Esophagus muscularis mucosa (tissue), 4 donors: ENCODE measurements at regions not wholly inside any gene's neighbourhood (a gene's known extent, or its start where the extent isn't known, plus 50 kb on each side); places are given as distances from the start of the nearest gene placed in this dataset.

ENCODE experiments used
- DNase-seq: peaks from one replicate; pipeline ENCODE4 v3.0.0-alpha.2; 2017; ENCODE audit errors: extremely low spot score
- H3K27ac ChIP-seq, 4 donors: fragments of 200-600 bp; sonication (generic); replicated peaks in 1 of 4; 1 replicate in 3 of 4; 2 replicates in 1 of 4; pipeline ENCODE4 v1.5.1; 2016 to 2019; ENCODE audit warnings: mild to moderate bottlenecking in 1 of 4
- H3K27me3 ChIP-seq, 4 donors: fragments of 200-600 bp; sonication (generic); one replicate each; pipeline versions ENCODE4 v1.5.1 to v1.6.0; 2016 to 2019
- H3K36me3 ChIP-seq, 4 donors: fragments of 200-600 bp; sonication (generic); one replicate each; pipeline ENCODE4 v1.5.1; 2016 to 2019
- H3K4me1 ChIP-seq, 4 donors: fragments of 200-600 bp; sonication (generic); one replicate each; pipeline ENCODE4 v1.5.1; 2016 to 2019
- H3K4me3 ChIP-seq, 4 donors: fragments of 200-600 bp; sonication (generic); 1 replicate in 2 of 4; 2 replicates in 2 of 4; pipeline ENCODE4 v1.5.1; 2016 to 2019; ENCODE audit warnings: mild to moderate bottlenecking in 4 of 4, moderate library complexity in 1 of 4
- H3K9me3 ChIP-seq, 4 donors: fragments of 200-600 bp; sonication (generic); 1 replicate in 3 of 4; 2 replicates in 1 of 4; pipeline ENCODE4 v1.5.1; 2016 to 2019
- CTCF ChIP-seq, 3 experiments: fragments of 200-600 bp in 2 of 3; fragments of 450-650 bp in 1 of 3; sonication (generic) in 2 of 3; IDR thresholded peaks; one replicate each; pipeline ENCODE4 v1.5.1; 2017 to 2019; ENCODE audit warnings: antibody characterized with exemption in 3 of 3, mild to moderate bottlenecking in 2 of 3, moderate library complexity in 1 of 3
- EP300 ChIP-seq: sonication (generic); formaldehyde crosslinking; IDR thresholded peaks from one replicate; pipeline ENCODE4 v1.6.1; 2017; ENCODE audit warnings: antibody characterized with exemption
- POLR2A ChIP-seq: fragments of 450-650 bp; IDR thresholded peaks from one replicate; pipeline ENCODE4 v1.6.1; 2017; ENCODE audit warnings: antibody characterized with exemption, moderate library complexity, mild to moderate bottlenecking, low read depth
- POLR2AphosphoS5 ChIP-seq, 2 donors: sonication (generic); formaldehyde crosslinking; IDR thresholded peaks; one replicate each; pipeline ENCODE4 v1.6.1; 2017; ENCODE audit warnings: antibody characterized with exemption in 2 of 2
- WGBS: methylation state at CpG from one replicate; pipeline ENCODE4 v1.1.5; 2018; 5-methylcytosine and 5-hydroxymethylcytosine counted together
- intact Hi-C: fragments of 100-400 bp; cut with DNase I; formaldehyde crosslinking; loops from one replicate; pipeline ENCODE4 v1.15.1; 2023

GRCh38 chr1:87686136-87686495 is 357.4 kb downstream of the LMO4 start:
- intact Hi-C loops: no loop called here
- H3K27ac ChIP-seq: no peak overlapping the region
- peaks cover 4 to 18% (median 8%) of the 10 kb centered on the region in 4 donors for H3K4me1 ChIP-seq
- TF ChIP-seq POLR2A (no peak), CTCF (IDR thresholded peaks at IDR 0.05) (no peak), POLR2AphosphoS5 (IDR thresholded peaks at IDR 0.05) (no peak), EP300 (no peak)
- H3K9me3 ChIP-seq: no peaks in the 10 kb centered on the region
- no peak overlapping the region for H3K4me3 ChIP-seq
- no peaks in the 10 kb centered on the region for H3K27me3 ChIP-seq
- DNase-seq: no peak
- no peaks in the 10 kb centered on the region for H3K36me3 ChIP-seq
- WGBS: 87% methylated on average over 1 of the region's 1 CpG

GRCh38 chr1:87686671-87687070 is 358.0 kb downstream of the LMO4 start:
- H3K27ac ChIP-seq: no peak overlapping the region
- no peaks in the 10 kb centered on the region for H3K9me3 ChIP-seq
- WGBS: 82% methylated on average over 1 of the region's 1 CpG
- intact Hi-C loops: no loop called here
- no peak for TF ChIP-seq EP300
- no peak for TF ChIP-seq POLR2A
- no peak for TF ChIP-seq CTCF (IDR thresholded peaks at IDR 0.05)
- no peak for TF ChIP-seq POLR2AphosphoS5 (IDR thresholded peaks at IDR 0.05)
- peaks cover 4 to 18% (median 8%) of the 10 kb centered on the region in 4 donors for H3K4me1 ChIP-seq
- H3K4me3 ChIP-seq: no peak overlapping the region
- DNase-seq: no peak
- H3K36me3 ChIP-seq: no peaks in the 10 kb centered on the region
- H3K27me3 ChIP-seq: no peaks in the 10 kb centered on the region

GRCh38 chr1:87688136-87688535 is 359.5 kb downstream of the LMO4 start:
- Histone ChIP-seq H3K9me3 (no peaks in the 10 kb centered on the region), H3K4me1 (peaks cover 4 to 17% (median 8%) of the 10 kb centered on the region in 4 donors), H3K27ac (no peak overlapping the region), H3K36me3 (no peaks in the 10 kb centered on the region), H3K4me3 (no peak overlapping the region), H3K27me3 (no peaks in the 10 kb centered on the region)
- intact Hi-C loops: no loop called here
- no peak for TF ChIP-seq CTCF (IDR thresholded peaks at IDR 0.05)
- no peak for TF ChIP-seq POLR2AphosphoS5 (IDR thresholded peaks at IDR 0.05)
- no peak for TF ChIP-seq EP300
- no peak for TF ChIP-seq POLR2A
- no peak for DNase-seq
- 95% methylated on average over 5 of the region's 5 CpGs for WGBS

GRCh38 chr1:87689487-87689886 is 360.8 kb downstream of the LMO4 start:
- H3K4me3 ChIP-seq: no peak overlapping the region
- no peak for TF ChIP-seq POLR2A
- no peak for TF ChIP-seq POLR2AphosphoS5 (IDR thresholded peaks at IDR 0.05)
- no peak for TF ChIP-seq EP300
- TF ChIP-seq CTCF (IDR thresholded peaks at IDR 0.05): no peak
- no peaks in the 10 kb centered on the region for H3K9me3 ChIP-seq
- intact Hi-C loops: no loop called here
- H3K27ac ChIP-seq: no peak overlapping the region
- DNase-seq: no peak
- H3K4me1 ChIP-seq: peaks cover 4 to 11% (median 6%) of the 10 kb centered on the region in 4 donors
- no peaks in the 10 kb centered on the region for H3K36me3 ChIP-seq
- H3K27me3 ChIP-seq: no peaks in the 10 kb centered on the region

GRCh38 chr1:87696483-87696882 is 367.8 kb downstream of the LMO4 start:
- Histone ChIP-seq H3K4me3 (no peak overlapping the region), H3K4me1 (no peaks in the 10 kb centered on the region), H3K9me3 (peaks cover 0 to 6% (median 0%) of the 10 kb centered on the region in 4 donors), H3K27ac (no peak overlapping the region), H3K27me3 (no peaks in the 10 kb centered on the region), H3K36me3 (no peaks in the 10 kb centered on the region)
- DNase-seq: no peak
- WGBS: 78% methylated on average over 2 of the region's 2 CpGs
- TF ChIP-seq EP300 (no peak), POLR2AphosphoS5 (IDR thresholded peaks at IDR 0.05) (no peak), CTCF (IDR thresholded peaks at IDR 0.05) (no peak), POLR2A (no peak)
- intact Hi-C loops: no loop called here
